Testis (tissue), 2 donors: ENCODE measurements at regions not wholly inside any gene's neighbourhood (a gene's known extent, or its start where the extent isn't known, plus 50 kb on each side); places are given as distances from the start of the nearest gene placed in this dataset.

Experiments used
- DNase-seq: peaks from one replicate; pipeline ENCODE4 v3.0.0-alpha.2; 2019
- H3K27ac ChIP-seq, 2 donors: fragments of 200-600 bp; sonication (generic); one replicate each; pipeline ENCODE4 v1.5.1; 2019
- H3K27me3 ChIP-seq: fragments of 200-600 bp; sonication (generic); one replicate; pipeline ENCODE4 v1.5.1; 2019
- H3K36me3 ChIP-seq: fragments of 200-600 bp; sonication (generic); one replicate; pipeline ENCODE4 v1.5.1; 2017; ENCODE audit warnings: low read depth; ENCODE audit errors: missing control alignments
- H3K4me1 ChIP-seq: fragments of 200-600 bp; sonication (generic); one replicate; pipeline ENCODE4 v1.5.1; 2019
- H3K4me3 ChIP-seq, 2 donors: fragments of 200-600 bp; sonication (generic); one replicate each; pipeline ENCODE4 v1.5.1; 2017 to 2019
- H3K9me3 ChIP-seq: fragments of 200-600 bp; sonication (generic); one replicate; pipeline ENCODE4 v1.5.1; 2017
- CTCF ChIP-seq, 3 experiments: fragments of 450-650 bp in 2 of 3; fragments of 200-600 bp in 1 of 3; sonication (generic) in 1 of 3; IDR thresholded peaks; one replicate each; pipeline ENCODE4 v1.5.1; 2016 to 2019; ENCODE audit warnings: antibody characterized with exemption in 3 of 3, mild to moderate bottlenecking in 2 of 3, moderate library complexity in 1 of 3
- POLR2A ChIP-seq: fragments of 450-650 bp; IDR thresholded peaks from one replicate; pipeline ENCODE4 v1.6.1; 2017; ENCODE audit warnings: antibody characterized with exemption, mild to moderate bottlenecking, moderate library complexity
- WGBS, 2 donors: methylation state at CpG; one replicate each; pipeline ENCODE4 v1.1.5; 2018; 5-methylcytosine and 5-hydroxymethylcytosine counted together
- intact Hi-C: fragments of 100-400 bp; cut with DNase I; formaldehyde crosslinking; loops from one replicate; pipeline ENCODE4 v1.15.1; 2023; ENCODE audit warnings: low total_unique reads

DNA sequence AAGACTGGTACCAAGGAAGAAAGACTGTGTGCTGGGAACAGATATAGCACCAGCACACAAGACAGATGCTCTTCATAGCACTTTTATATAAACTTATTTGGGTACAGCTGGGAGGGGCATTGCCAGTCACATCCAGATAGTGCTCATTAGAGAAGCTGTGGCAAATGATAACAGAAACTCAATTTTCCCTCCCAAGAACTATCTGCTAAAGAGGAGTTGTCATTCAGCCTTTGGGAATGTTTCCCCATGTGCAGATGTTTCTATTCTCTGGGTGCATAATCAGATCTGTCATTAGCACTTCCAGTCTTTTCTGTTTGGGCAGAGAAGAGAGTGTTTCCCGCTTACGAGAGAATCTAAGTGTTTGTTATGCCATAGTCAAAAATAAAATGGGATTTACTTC lies 714.9 kb upstream of the MDGA2 start:
- H3K9me3 ChIP-seq, result no peaks in the 10 kb centered on the region
- no peaks in the 10 kb centered on the region for H3K4me1 ChIP-seq
- H3K36me3 ChIP-seq, result no peaks in the 10 kb centered on the region
- no peak for DNase-seq
- no peak for TF ChIP-seq POLR2A
- TF ChIP-seq CTCF (IDR thresholded peaks at IDR 0.05), result no peak
- H3K27me3 ChIP-seq, result no peaks in the 10 kb centered on the region
- no peak overlapping the region for H3K4me3 ChIP-seq
- no peak overlapping the region for H3K27ac ChIP-seq
- 73 to 80% methylated on average over 2 of the region's 2 CpGs for WGBS, 2 donors
- intact Hi-C loops, result no loop called here

DNA sequence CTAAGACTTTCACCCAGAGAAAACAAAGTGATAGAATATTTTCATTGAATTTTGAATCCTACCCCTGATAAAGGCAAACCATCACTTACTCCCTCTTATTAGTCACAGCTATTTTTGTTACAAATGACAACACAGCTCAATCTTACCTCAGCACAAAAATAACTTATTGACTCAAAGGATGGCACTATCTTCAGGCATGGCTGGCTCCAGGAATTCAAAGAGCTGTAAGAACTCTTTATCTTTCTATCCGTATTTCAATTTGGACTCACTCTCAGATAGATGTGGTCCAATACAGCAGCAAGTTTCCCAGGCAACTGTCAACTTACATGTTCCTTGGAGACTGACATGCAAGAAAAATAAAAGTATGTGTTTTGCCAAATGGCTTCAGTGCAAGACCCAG lies 709.4 kb upstream of the MDGA2 start:
- Histone ChIP-seq H3K36me3 (no peaks in the 10 kb centered on the region), H3K4me1 (no peaks in the 10 kb centered on the region), H3K9me3 (no peaks in the 10 kb centered on the region), H3K27me3 (no peaks in the 10 kb centered on the region), H3K27ac (no peak overlapping the region), H3K4me3 (no peak overlapping the region)
- intact Hi-C loops, result no loop called here
- 22 to 50% methylated on average over 1 of the region's 1 CpG for WGBS, 2 donors
- TF ChIP-seq POLR2A, result no peak
- no peak for TF ChIP-seq CTCF (IDR thresholded peaks at IDR 0.05)
- DNase-seq, result no peak

GRCh38 chr14:48382961-48383360 lies 707.6 kb upstream of the MDGA2 start:
- intact Hi-C loops, result no loop called here
- no peaks in the 10 kb centered on the region for H3K9me3 ChIP-seq

GRCh38 chr14:48378541-48378940 lies 703.1 kb upstream of the MDGA2 start:
- Histone ChIP-seq H3K27ac (no peak overlapping the region), H3K4me3 (no peak overlapping the region), H3K27me3 (no peaks in the 10 kb centered on the region), H3K9me3 (no peaks in the 10 kb centered on the region), H3K4me1 (no peaks in the 10 kb centered on the region), H3K36me3 (no peaks in the 10 kb centered on the region)
- WGBS, 2 donors, result 92 to 95% methylated on average over 1 of the region's 1 CpG
- intact Hi-C loops, result no loop called here
- TF ChIP-seq POLR2A, result no peak
- TF ChIP-seq CTCF (IDR thresholded peaks at IDR 0.05), result no peak
- DNase-seq, result no peak

More at GRCh38 chr14:48382961-48383360, 707.6 kb upstream of the MDGA2 start:
- DNase-seq, result no peak
- 67 to 68% methylated on average over 13 of the region's 13 CpGs for WGBS, 2 donors
- no peaks in the 10 kb centered on the region for H3K4me1 ChIP-seq
- no peak for TF ChIP-seq CTCF (IDR thresholded peaks at IDR 0.05)
- TF ChIP-seq POLR2A, result no peak
- H3K36me3 ChIP-seq, result no peaks in the 10 kb centered on the region
- no peak overlapping the region for H3K4me3 ChIP-seq
- H3K27ac ChIP-seq, result no peak overlapping the region
- H3K27me3 ChIP-seq, result no peaks in the 10 kb centered on the region

- Histone ChIP-seq H3K27me3 (no peaks in the 10 kb centered on the region), H3K4me1 (no peaks in the 10 kb centered on the region), H3K36me3 (no peaks in the 10 kb centered on the region), H3K9me3 (no peaks in the 10 kb centered on the region), H3K4me3 (no peak overlapping the region), H3K27ac (no peak overlapping the region)
- WGBS, 2 donors, result 28 to 40% methylated on average over 3 of the region's 3 CpGs
- intact Hi-C loops, result no loop called here
- no peak for DNase-seq
- no peak for TF ChIP-seq CTCF (IDR thresholded peaks at IDR 0.05)
- no peak for TF ChIP-seq POLR2A
These were observed 698.6 kb upstream of the MDGA2 start for GRCh38 chr14:48373981-48374380.
